GM23248 (cell line): ENCODE measurements at regions not wholly inside any gene's neighbourhood (a gene's known extent, or its start where the extent isn't known, plus 50 kb on each side); places are given as distances from the start of the nearest gene placed in this dataset.
"Not testable (repeated sequence)": the region's sequence is repeated elsewhere in the genome, so short reads cannot be mapped to it uniquely, and the experiment has no call there.

Source experiments
- DNase-seq: peaks from one replicate; pipeline ENCODE4 v3.0.0-alpha.2; 2015
- H2AFZ ChIP-seq: fragments of 200-600 bp; sonication (generic); 2 replicates; pipeline ENCODE4 v1.6.1; 2016; ENCODE audit warnings: antibody characterized with exemption
- H3F3A ChIP-seq: fragments of 200-600 bp; sonication (generic); 2 replicates; pipeline ENCODE4 v1.6.1; 2016; ENCODE audit warnings: mild to moderate bottlenecking, antibody characterized with exemption, mixed run types; ENCODE audit not compliant: insufficient read depth
- H3K27ac ChIP-seq: fragments of 200-600 bp; sonication (generic); 2 replicates; pipeline ENCODE4 v1.5.1; 2016; ENCODE audit warnings: mild to moderate bottlenecking
- H3K27me3 ChIP-seq: fragments of 200-600 bp; sonication (generic); replicated peaks from 2 replicates; pipeline ENCODE4 v1.6.1; 2016; ENCODE audit warnings: mild to moderate bottlenecking; ENCODE audit not compliant: insufficient read depth
- H3K36me3 ChIP-seq: fragments of 200-600 bp; sonication (generic); 2 replicates; pipeline ENCODE4 v1.6.1; 2016; ENCODE audit warnings: low read depth, mild to moderate bottlenecking
- H3K4me1 ChIP-seq: fragments of 200-600 bp; sonication (generic); 2 replicates; pipeline ENCODE4 v1.6.1; 2016; ENCODE audit warnings: mild to moderate bottlenecking; ENCODE audit not compliant: insufficient read depth
- H3K4me2 ChIP-seq: fragments of 200-600 bp; sonication (generic); one replicate; pipeline ENCODE4 v1.6.1; 2016; ENCODE audit warnings: mild to moderate bottlenecking; ENCODE audit not compliant: unreplicated experiment
- H3K4me3 ChIP-seq: fragments of 200-600 bp; sonication (generic); 2 replicates; pipeline ENCODE4 v1.5.1; 2016; ENCODE audit warnings: mild to moderate bottlenecking
- H3K79me2 ChIP-seq: fragments of 200-600 bp; sonication (generic); 2 replicates; pipeline ENCODE4 v1.6.1; 2016; ENCODE audit warnings: mild to moderate bottlenecking; ENCODE audit not compliant: insufficient read depth
- H3K9ac ChIP-seq: fragments of 200-600 bp; sonication (generic); 2 replicates; pipeline ENCODE4 v1.6.1; 2016; ENCODE audit warnings: mild to moderate bottlenecking
- H3K9me2 ChIP-seq: fragments of 200-600 bp; sonication (generic); 2 replicates; pipeline ENCODE4 v1.6.1; 2016; ENCODE audit warnings: mixed run types, mild to moderate bottlenecking, moderate library complexity; ENCODE audit not compliant: insufficient read depth
- H3K9me3 ChIP-seq: fragments of 200-600 bp; sonication (generic); one replicate; pipeline ENCODE4 v1.6.1; 2017; ENCODE audit warnings: low read depth
- H4K20me1 ChIP-seq: fragments of 200-600 bp; sonication (generic); 2 replicates; pipeline ENCODE4 v1.6.0; 2016; ENCODE audit not compliant: insufficient read depth
- EZH2 ChIP-seq: fragments of 200-600 bp; sonication (generic); IDR thresholded peaks from 2 replicates; pipeline ENCODE4 v1.6.1; 2018; ENCODE audit warnings: antibody characterized with exemption, mild to moderate bottlenecking; ENCODE audit not compliant: insufficient read depth, poor library complexity, severe bottlenecking
- EZH2phosphoT487 ChIP-seq: fragments of 200-600 bp; sonication (generic); IDR thresholded peaks from 2 replicates; pipeline ENCODE4 v1.6.1; 2018; ENCODE audit warnings: antibody characterized with exemption, moderate library complexity, mild to moderate bottlenecking, low read depth; ENCODE audit not compliant: insufficient read depth
- WGBS, 2 experiments: methylation state at CpG; one replicate each; pipeline ENCODE4 v1.1.6; 2015 to 2017; ENCODE audit warnings: low lambda C conversion rate in 2 of 2, low coverage in 1 of 2; ENCODE audit errors: missing lambda C conversion rate in 2 of 2; 5-methylcytosine and 5-hydroxymethylcytosine counted together
- in situ Hi-C: fragments of 300-500 bp; cut with MboI; formaldehyde crosslinking; loops from 2 replicates; pipeline ENCODE4 v1.15.0; 2020

- WGBS, 2 experiments = 52 to 64% methylated on average over 6 to 7 of the region's 7 CpGs
- Histone ChIP-seq H3F3A (no peaks in the 10 kb centered on the region), H3K9me3 (no peaks in the 10 kb centered on the region), H3K9me2 (no peaks in the 10 kb centered on the region), H3K4me1 (no peaks in the 10 kb centered on the region), H3K79me2 (no peaks in the 10 kb centered on the region), H3K27ac (no peak overlapping the region), H3K9ac (no peak overlapping the region), H3K4me2 (no peak overlapping the region), H4K20me1 (no peaks in the 10 kb centered on the region), H2AFZ (no peak overlapping the region), H3K27me3 (no peaks in the 10 kb centered on the region), H3K36me3 (no peaks in the 10 kb centered on the region), H3K4me3 (no peak overlapping the region)
- in situ Hi-C loops = loop anchor here (25.0 kb wide), 1 partner anchor 462 kb away; no protein-coding TSS in a partner anchor
- DNase-seq = no peak
- TF ChIP-seq EZH2phosphoT487 (no peak), EZH2 (no peak)
Measured at GRCh38 chr17:21774263-21774662, 81.9 kb downstream of the KCNJ18 start.

- H3K9me2 ChIP-seq, H4K20me1 ChIP-seq, H3K4me3 ChIP-seq, H2AFZ ChIP-seq, H3K79me2 ChIP-seq, in situ Hi-C loops, H3K9ac ChIP-seq, H3K27ac ChIP-seq, H3F3A ChIP-seq, H3K9me3 ChIP-seq, H3K4me1 ChIP-seq, H3K4me2 ChIP-seq, H3K36me3 ChIP-seq, H3K27me3 ChIP-seq, DNase-seq: not testable (repeated sequence)
- 38 to 50% methylated on average over 5 to 8 of the region's 8 CpGs for WGBS, 2 experiments
Measured at GRCh38 chr17:21775566-21775965, 83.2 kb downstream of the KCNJ18 start.

GRCh38 chr17:21776921-21777320, 84.6 kb downstream of the KCNJ18 start:
- H3K4me2 ChIP-seq, H3K4me1 ChIP-seq, H2AFZ ChIP-seq, H3K27ac ChIP-seq, H3F3A ChIP-seq, H4K20me1 ChIP-seq, H3K9me3 ChIP-seq, DNase-seq, H3K79me2 ChIP-seq, in situ Hi-C loops, H3K27me3 ChIP-seq, H3K4me3 ChIP-seq, H3K36me3 ChIP-seq, H3K9ac ChIP-seq, H3K9me2 ChIP-seq: not testable (repeated sequence)
- WGBS, 2 experiments = 68 to 72% methylated on average over 11 to 12 of the region's 12 CpGs

GRCh38 chr17:21778866-21779265, 86.5 kb downstream of the KCNJ18 start:
- H3K27ac ChIP-seq, DNase-seq, H3K9me2 ChIP-seq, H2AFZ ChIP-seq, H3K4me3 ChIP-seq, H3K4me1 ChIP-seq, H3K9me3 ChIP-seq, H3K36me3 ChIP-seq, H3K27me3 ChIP-seq, H4K20me1 ChIP-seq, H3K79me2 ChIP-seq, H3K4me2 ChIP-seq, in situ Hi-C loops, H3F3A ChIP-seq, H3K9ac ChIP-seq: not testable (repeated sequence)
- WGBS, 2 experiments = 39 to 50% methylated on average over 2 of the region's 2 CpGs

- DNase-seq, H3K4me1 ChIP-seq, H3K36me3 ChIP-seq, H3K4me2 ChIP-seq, H3K9me3 ChIP-seq, H3K27ac ChIP-seq, H3F3A ChIP-seq, H3K4me3 ChIP-seq, H4K20me1 ChIP-seq, H3K27me3 ChIP-seq, H3K9ac ChIP-seq, H3K79me2 ChIP-seq, H3K9me2 ChIP-seq, in situ Hi-C loops, H2AFZ ChIP-seq: not testable (repeated sequence)
- WGBS, 2 experiments = 40 to 43% methylated on average over 4 to 6 of the region's 8 CpGs
Measured at GRCh38 chr17:21780293-21780888, 88.1 kb downstream of the KCNJ18 start.

GRCh38 chr17:21780919-21781665, 88.8 kb downstream of the KCNJ18 start:
- H3K4me3 ChIP-seq, H3K79me2 ChIP-seq, H3K4me1 ChIP-seq, H3K36me3 ChIP-seq, H3K27ac ChIP-seq, H3K9me2 ChIP-seq, H4K20me1 ChIP-seq, DNase-seq, H3K9ac ChIP-seq, H3K27me3 ChIP-seq, H3K9me3 ChIP-seq, H2AFZ ChIP-seq, in situ Hi-C loops, H3K4me2 ChIP-seq, H3F3A ChIP-seq: not testable (repeated sequence)
- 18 to 22% methylated on average over 5 of the region's 5 CpGs for WGBS, 2 experiments

GRCh38 chr17:21781666-21782024, 89.3 kb downstream of the KCNJ18 start:
- H3K4me1 ChIP-seq, H3K27ac ChIP-seq, in situ Hi-C loops, H3K79me2 ChIP-seq, H3K27me3 ChIP-seq, H3K4me3 ChIP-seq, H3K9ac ChIP-seq, H3K4me2 ChIP-seq, H3K36me3 ChIP-seq, DNase-seq, H4K20me1 ChIP-seq, H3K9me2 ChIP-seq, H3F3A ChIP-seq, H2AFZ ChIP-seq, H3K9me3 ChIP-seq: not testable (repeated sequence)
- whole genome bisulfite sequencing, 2 experiments = 34 to 35% methylated on average over 9 of the region's 9 CpGs
